ENCODE measurements at regions not wholly inside any gene's neighbourhood (a gene's known extent, or its start where the extent isn't known, plus 50 kb on each side); places are given as distances from the start of the nearest gene placed in this dataset.

- TF ChIP-seq POLR2A (IDR thresholded peaks at IDR 0.05) (no peak), CTCF (IDR thresholded peaks at IDR 0.05) (no peak)
- intact Hi-C loops (cut with DNase I; ENCODE audit: low total_unique reads) = no loop called here
- H3K4me1 ChIP-seq = peaks cover 0 to 18% of the 10 kb centered on the region in 2 donors
- peak overlapping the region; percentile 45 to 68 for H3K27ac ChIP-seq
- H3K4me3 ChIP-seq = no peak overlapping the region
- no peaks in the 10 kb centered on the region for H3K36me3 ChIP-seq
- DNase-seq = no peak
- H3K27me3 ChIP-seq = no peaks in the 10 kb centered on the region
- no peaks in the 10 kb centered on the region for H3K9me3 ChIP-seq
Measured at GRCh38 chr7:131076032-131076431, 251.6 kb upstream of the MKLN1 start.

DNA sequence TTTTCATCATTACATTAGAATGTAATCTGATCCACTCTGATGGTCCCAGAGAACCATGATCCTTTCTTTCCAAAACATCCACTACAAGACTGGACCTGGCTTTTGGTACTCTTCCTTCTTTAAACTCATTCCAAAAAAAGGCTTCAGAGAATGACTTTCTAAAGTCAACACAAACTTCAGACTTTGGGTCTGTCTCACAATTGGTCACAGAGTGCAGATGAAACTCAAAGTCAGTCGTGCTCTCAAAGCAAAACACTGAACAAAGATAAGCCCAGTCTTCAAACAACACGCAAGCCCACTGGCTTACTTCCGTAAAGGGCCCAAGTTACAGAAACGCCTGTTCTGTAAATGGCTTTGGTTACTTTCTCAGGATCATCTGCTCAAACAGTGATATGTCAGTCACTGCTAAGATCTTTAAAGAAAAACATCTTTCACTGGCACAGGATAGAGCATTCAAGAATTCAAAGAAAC lies 250.9 kb upstream of the MKLN1 start:
- Histone ChIP-seq H3K36me3 (no peaks in the 10 kb centered on the region), H3K27me3 (no peaks in the 10 kb centered on the region), H3K9me3 (no peaks in the 10 kb centered on the region), H3K27ac (peak overlapping the region; percentile 45 to 68), H3K4me3 (no peak overlapping the region), H3K4me1 (peaks cover 0 to 18% of the 10 kb centered on the region in 2 donors)
- TF ChIP-seq CTCF (IDR thresholded peaks at IDR 0.05) (no peak), POLR2A (IDR thresholded peaks at IDR 0.05) (no peak)
- no peak for DNase-seq
- intact Hi-C loops (cut with DNase I; ENCODE audit: low total_unique reads) = no loop called here

DNA sequence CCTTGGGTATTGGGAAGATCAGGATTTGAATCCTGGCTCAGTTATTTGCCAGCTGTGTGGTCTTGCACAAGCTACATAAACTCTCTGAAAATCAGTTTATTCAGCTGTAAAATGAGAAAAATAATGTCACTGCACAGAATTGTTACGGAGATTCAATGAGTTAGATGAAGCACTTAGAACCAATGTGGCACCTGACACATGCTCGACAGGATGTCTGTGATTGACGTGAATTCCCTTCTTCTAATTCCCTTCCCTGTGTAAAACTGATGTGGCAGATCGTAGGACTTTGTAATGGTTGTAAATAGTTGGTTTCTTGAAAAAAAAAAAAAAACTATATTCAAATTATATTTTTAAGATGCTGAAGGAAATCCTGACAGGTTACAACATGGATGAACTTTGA lies 249.9 kb upstream of the MKLN1 start:
- Histone ChIP-seq H3K36me3 (no peaks in the 10 kb centered on the region), H3K4me1 (peaks cover 0 to 18% of the 10 kb centered on the region in 2 donors), H3K27ac (peak overlapping the region in 1 of 2 donors; percentile 68), H3K27me3 (no peaks in the 10 kb centered on the region), H3K9me3 (no peaks in the 10 kb centered on the region), H3K4me3 (no peak overlapping the region)
- TF ChIP-seq CTCF (IDR thresholded peaks at IDR 0.05) (no peak), POLR2A (IDR thresholded peaks at IDR 0.05) (no peak)
- intact Hi-C loops (cut with DNase I; ENCODE audit: low total_unique reads) = no loop called here
- no peak for DNase-seq

DNA sequence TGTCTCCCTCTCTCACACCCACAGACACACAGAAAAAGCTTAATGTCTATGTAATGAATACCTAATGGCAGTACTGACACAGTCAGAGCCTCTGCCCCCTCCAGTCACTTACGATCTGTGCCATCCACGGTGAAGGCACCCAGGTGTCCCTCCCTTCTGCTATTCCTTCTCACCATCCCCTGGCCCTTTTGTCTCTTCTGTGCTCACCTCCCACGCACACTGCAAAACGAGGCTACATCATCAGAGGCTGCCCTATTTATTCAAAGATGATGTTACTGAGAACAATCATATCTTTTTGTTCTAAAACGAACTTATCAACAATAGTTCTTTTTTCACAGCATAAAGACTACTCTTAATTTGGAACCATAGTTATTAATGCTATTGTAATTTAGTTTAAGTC lies 246.9 kb upstream of the MKLN1 start:
- peaks cover 0 to 3% of the 10 kb centered on the region in 2 donors for H3K4me1 ChIP-seq
- no peaks in the 10 kb centered on the region for H3K27me3 ChIP-seq
- DNase-seq = no peak
- H3K4me3 ChIP-seq = no peak overlapping the region
- no peak overlapping the region for H3K27ac ChIP-seq
- H3K36me3 ChIP-seq = no peaks in the 10 kb centered on the region
- intact Hi-C loops (cut with DNase I; ENCODE audit: low total_unique reads) = no loop called here
- H3K9me3 ChIP-seq = no peaks in the 10 kb centered on the region
- TF ChIP-seq CTCF (IDR thresholded peaks at IDR 0.05) = no peak
- no peak for TF ChIP-seq POLR2A (IDR thresholded peaks at IDR 0.05)

DNA sequence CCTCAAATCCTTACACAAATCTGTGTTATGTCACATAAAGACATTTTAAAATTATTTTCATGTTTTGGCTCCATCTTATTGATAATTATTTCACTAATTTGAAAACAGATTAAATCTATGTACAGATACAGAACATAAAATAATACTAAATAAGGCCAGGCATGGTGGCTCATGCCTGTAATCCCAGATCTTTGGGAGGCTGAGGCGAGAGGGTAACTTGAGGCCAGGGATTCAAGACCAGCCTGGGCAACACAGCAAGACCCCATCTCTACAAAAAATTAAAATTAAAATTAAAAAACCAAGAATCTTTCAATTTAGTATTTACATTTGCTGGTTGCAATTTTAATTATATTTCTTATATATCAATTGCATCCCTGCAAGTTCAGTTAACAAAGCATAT lies 246.4 kb upstream of the MKLN1 start:
- intact Hi-C loops (cut with DNase I; ENCODE audit: low total_unique reads) = no loop called here
- no peak overlapping the region for H3K4me3 ChIP-seq
- no peaks in the 10 kb centered on the region for H3K9me3 ChIP-seq
- TF ChIP-seq CTCF (IDR thresholded peaks at IDR 0.05) (no peak), POLR2A (IDR thresholded peaks at IDR 0.05) (no peak)
- H3K27me3 ChIP-seq = no peaks in the 10 kb centered on the region
- H3K36me3 ChIP-seq = no peaks in the 10 kb centered on the region
- peaks cover 0 to 3% of the 10 kb centered on the region in 2 donors for H3K4me1 ChIP-seq
- no peak for DNase-seq
- H3K27ac ChIP-seq = no peak overlapping the region
